ENCODE measurements at regions not wholly inside any gene's neighbourhood (a gene's known extent, or its start where the extent isn't known, plus 50 kb on each side); places are given as distances from the start of the nearest gene placed in this dataset.

DNA sequence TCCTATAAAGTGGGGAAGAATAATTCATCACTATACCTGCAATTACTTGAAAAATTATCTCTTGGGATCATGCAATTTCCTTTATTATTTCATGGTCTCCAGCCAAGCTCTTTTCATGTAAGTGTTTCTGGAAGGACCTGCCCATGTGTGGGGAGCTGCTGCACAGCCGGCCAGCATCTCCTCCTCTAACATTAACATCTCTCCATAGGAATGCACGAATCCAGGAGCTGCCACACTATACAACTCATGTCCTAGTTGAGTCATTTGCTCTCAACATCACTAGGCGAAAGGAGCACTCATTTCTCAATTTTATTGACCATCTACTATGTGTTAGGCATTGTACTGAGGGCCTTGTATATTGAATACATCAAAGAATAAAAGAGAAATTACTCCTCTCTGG, 144.3 kb upstream of the ERBB4 start:
- intact Hi-C loops (cut with micrococcal nuclease; ENCODE audit: unreplicated experiment) (no loop called here), in situ Hi-C loops (cut with MboI) (loop anchor here (25.0 kb wide), 1 partner anchor 1254 kb away; no protein-coding TSS in a partner anchor)
- Histone ChIP-seq H3K4me1 (ENCODE audit: control insufficient read depth, insufficient read depth, low read length) (peaks cover 4% of the 10 kb centered on the region; the same call in 1 of the 2 replicates), H2AFZ (ENCODE audit: control insufficient read depth, low read depth, low read length) (no peak overlapping the region), H3K79me2 (ENCODE audit: control insufficient read depth, insufficient read depth, low read length) (no peaks in the 10 kb centered on the region), H3K4me3 (no peak overlapping the region), H3K27ac (ENCODE audit: control insufficient read depth, insufficient read depth) (no peak overlapping the region), H3K27me3 (replicated peaks in 1 of 2; ENCODE audit: control insufficient read depth in 2 of 2, insufficient read depth in 2 of 2, low read length in 1 of 2) (no peaks in the 10 kb centered on the region), H3K36me3 (ENCODE audit: control insufficient read depth in 2 of 2, insufficient read depth in 2 of 2, low read length in 1 of 2) (no peaks in the 10 kb centered on the region), H4K20me1 (ENCODE audit: control insufficient read depth, insufficient read depth) (no peaks in the 10 kb centered on the region), H3K4me2 (ENCODE audit: control insufficient read depth, insufficient read depth) (no peak overlapping the region), H3K9ac (ENCODE audit: control insufficient read depth, insufficient read depth, low read length) (no peak overlapping the region), H3K9me3 (replicated peaks; ENCODE audit: control insufficient read depth, insufficient read depth, low read length) (no peaks in the 10 kb centered on the region)
- CTCF ChIA-PET = no interaction called here
- FAIRE-seq (no peak), DNase-seq (ENCODE audit: low read depth, low spot score) (no peak), ATAC-seq (no peak)
- SMC1A ChIA-PET (ENCODE audit: uncharacterized antibody, unreplicated experiment) = no interaction called here
- 37% methylated on average over 3 of the region's 3 CpGs for WGBS (ENCODE audit: insufficient coverage, insufficient replicate concordance, low lambda C conversion rate, missing lambda C conversion rate)
- BruUV-seq (replicated peaks) = no TSS peak
- TF ChIP-seq PML (IDR thresholded peaks at IDR 0.05; ENCODE audit: low read length) (no peak), CHD4 (IDR thresholded peaks at IDR 0.05) (no peak), SMARCA5 (IDR thresholded peaks at IDR 0.05) (no peak)
- TF ChIP-seq, protein P1, sequence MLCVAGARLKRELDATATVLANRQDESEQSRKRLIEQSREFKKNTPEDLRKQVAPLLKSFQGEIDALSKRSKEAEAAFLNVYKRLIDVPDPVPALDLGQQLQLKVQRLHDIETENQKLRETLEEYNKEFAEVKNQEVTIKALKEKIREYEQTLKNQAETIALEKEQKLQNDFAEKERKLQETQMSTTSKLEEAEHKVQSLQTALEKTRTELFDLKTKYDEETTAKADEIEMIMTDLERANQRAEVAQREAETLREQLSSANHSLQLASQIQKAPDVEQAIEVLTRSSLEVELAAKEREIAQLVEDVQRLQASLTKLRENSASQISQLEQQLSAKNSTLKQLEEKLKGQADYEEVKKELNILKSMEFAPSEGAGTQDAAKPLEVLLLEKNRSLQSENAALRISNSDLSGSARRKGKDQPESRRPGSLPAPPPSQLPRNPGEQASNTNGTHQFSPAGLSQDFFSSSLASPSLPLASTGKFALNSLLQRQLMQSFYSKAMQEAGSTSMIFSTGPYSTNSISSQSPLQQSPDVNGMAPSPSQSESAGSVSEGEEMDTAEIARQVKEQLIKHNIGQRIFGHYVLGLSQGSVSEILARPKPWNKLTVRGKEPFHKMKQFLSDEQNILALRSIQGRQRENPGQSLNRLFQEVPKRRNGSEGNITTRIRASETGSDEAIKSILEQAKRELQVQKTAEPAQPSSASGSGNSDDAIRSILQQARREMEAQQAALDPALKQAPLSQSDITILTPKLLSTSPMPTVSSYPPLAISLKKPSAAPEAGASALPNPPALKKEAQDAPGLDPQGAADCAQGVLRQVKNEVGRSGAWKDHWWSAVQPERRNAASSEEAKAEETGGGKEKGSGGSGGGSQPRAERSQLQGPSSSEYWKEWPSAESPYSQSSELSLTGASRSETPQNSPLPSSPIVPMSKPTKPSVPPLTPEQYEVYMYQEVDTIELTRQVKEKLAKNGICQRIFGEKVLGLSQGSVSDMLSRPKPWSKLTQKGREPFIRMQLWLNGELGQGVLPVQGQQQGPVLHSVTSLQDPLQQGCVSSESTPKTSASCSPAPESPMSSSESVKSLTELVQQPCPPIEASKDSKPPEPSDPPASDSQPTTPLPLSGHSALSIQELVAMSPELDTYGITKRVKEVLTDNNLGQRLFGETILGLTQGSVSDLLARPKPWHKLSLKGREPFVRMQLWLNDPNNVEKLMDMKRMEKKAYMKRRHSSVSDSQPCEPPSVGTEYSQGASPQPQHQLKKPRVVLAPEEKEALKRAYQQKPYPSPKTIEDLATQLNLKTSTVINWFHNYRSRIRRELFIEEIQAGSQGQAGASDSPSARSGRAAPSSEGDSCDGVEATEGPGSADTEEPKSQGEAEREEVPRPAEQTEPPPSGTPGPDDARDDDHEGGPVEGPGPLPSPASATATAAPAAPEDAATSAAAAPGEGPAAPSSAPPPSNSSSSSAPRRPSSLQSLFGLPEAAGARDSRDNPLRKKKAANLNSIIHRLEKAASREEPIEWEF (IDR thresholded peaks at IDR 0.05; ENCODE audit: insufficient replicate concordance, low read depth, low read length) = no peak
- POLR2A ChIA-PET = no interaction called here
- RAD21 ChIA-PET (ENCODE audit: unreplicated experiment) = no interaction called here

Measured in GM12878 (cell line).